ENCODE measurements at regions not wholly inside any gene's neighbourhood (a gene's known extent, or its start where the extent isn't known, plus 50 kb on each side); places are given as distances from the start of the nearest gene placed in this dataset.

- no peak for DNase-seq (ENCODE audit: low read depth)
These were observed 130.8 kb upstream of the HS6ST1 start for GRCh38 chr2:128449226-128450061.

GRCh38 chr2:128450211-128451024, 131.8 kb upstream of the HS6ST1 start:
- DNase-seq (ENCODE audit: low read depth), result no peak

GRCh38 chr2:128451084-128452023, 132.7 kb upstream of the HS6ST1 start:
- no peak for DNase-seq (ENCODE audit: low read depth)

- no peak for DNase-seq (ENCODE audit: low read depth)
These were observed 133.3 kb upstream of the HS6ST1 start for GRCh38 chr2:128452024-128452411.

- DNase-seq (ENCODE audit: low read depth), result no peak
These were observed 134.2 kb upstream of the HS6ST1 start for GRCh38 chr2:128452536-128453530.

GRCh38 chr2:128454980-128455720, 136.5 kb upstream of the HS6ST1 start:
- DNase-seq (ENCODE audit: low read depth), result no peak

GRCh38 chr2:128455721-128456050, 137.0 kb upstream of the HS6ST1 start:
- DNase-seq (ENCODE audit: low read depth), result no peak

- no peak for DNase-seq (ENCODE audit: low read depth)
These were observed 137.6 kb upstream of the HS6ST1 start for GRCh38 chr2:128456281-128456680.

GRCh38 chr2:128457006-128457604, 138.4 kb upstream of the HS6ST1 start:
- no peak for DNase-seq (ENCODE audit: low read depth)

GRCh38 chr2:128457716-128458115, 139.0 kb upstream of the HS6ST1 start:
- DNase-seq (ENCODE audit: low read depth), result no peak

- no peak for DNase-seq (ENCODE audit: low read depth)
These were observed 139.8 kb upstream of the HS6ST1 start for GRCh38 chr2:128458505-128458904.

- no peak for DNase-seq (ENCODE audit: low read depth)
These were observed 145.8 kb upstream of the HS6ST1 start for GRCh38 chr2:128464456-128464855.

GRCh38 chr2:128465246-128466170, 146.8 kb upstream of the HS6ST1 start:
- no peak for DNase-seq (ENCODE audit: low read depth)

GRCh38 chr2:128466376-128466775, 147.7 kb upstream of the HS6ST1 start:
- DNase-seq (ENCODE audit: low read depth), result no peak

- no peak for DNase-seq (ENCODE audit: low read depth)
These were observed 148.1 kb upstream of the HS6ST1 start for GRCh38 chr2:128466776-128467175.

- no peak for DNase-seq (ENCODE audit: low read depth)
These were observed 148.8 kb upstream of the HS6ST1 start for GRCh38 chr2:128467321-128467969.

GRCh38 chr2:128468186-128468920, 149.7 kb upstream of the HS6ST1 start:
- DNase-seq (ENCODE audit: low read depth), result no peak

All from RPMI7951 (cell line).